ENCODE measurements at regions not wholly inside any gene's neighbourhood (a gene's known extent, or its start where the extent isn't known, plus 50 kb on each side); places are given as distances from the start of the nearest gene placed in this dataset.

- no peaks in the 10 kb centered on the region for H3K27me3 ChIP-seq (ENCODE audit: control insufficient read depth, insufficient read depth, low read length)
- WGBS (ENCODE audit: insufficient coverage, low lambda C conversion rate): no CpG with 5 or more reads among the region's 3 CpGs
- H3K36me3 ChIP-seq (ENCODE audit: control insufficient read depth, insufficient read depth, low read length): no peaks in the 10 kb centered on the region
- no peak overlapping the region for H3K27ac ChIP-seq (ENCODE audit: low read length)
- H3K4me3 ChIP-seq (ENCODE audit: low read length): no peak overlapping the region
- no peak for DNase-seq
- no peaks in the 10 kb centered on the region for H3K9me3 ChIP-seq (ENCODE audit: control insufficient read depth, low read depth, low read length)
- no peaks in the 10 kb centered on the region for H3K4me1 ChIP-seq (ENCODE audit: control insufficient read depth, insufficient read depth, low read length)
These were observed 282.9 kb downstream of the GPD2 start for GRCh38 chr2:156719036-156719435.

DNA sequence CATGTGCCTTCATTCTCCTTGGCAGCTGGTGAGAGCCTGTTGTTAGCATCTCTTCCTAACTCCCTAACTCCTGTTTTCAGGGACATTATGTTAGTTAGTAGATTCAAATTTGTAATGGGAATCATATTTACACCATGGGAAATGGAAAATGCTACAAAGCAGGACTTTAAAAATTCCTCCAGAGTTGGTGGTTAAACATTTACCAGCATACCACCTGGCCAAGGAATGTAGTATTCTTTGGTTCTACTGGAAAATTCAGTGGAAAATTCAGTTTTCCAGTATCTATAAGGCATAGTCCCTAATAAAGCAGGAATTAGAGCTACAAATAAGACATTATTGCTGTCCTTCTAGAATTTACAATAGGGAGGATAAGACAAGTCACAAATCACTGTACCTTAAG, 291.7 kb downstream of the GPD2 start:
- no peak for DNase-seq
- Histone ChIP-seq H3K4me1 (ENCODE audit: control insufficient read depth, insufficient read depth, low read length) (no peaks in the 10 kb centered on the region), H3K4me3 (ENCODE audit: low read length) (no peak overlapping the region)

GRCh38 chr2:156728328-156728727, 292.1 kb downstream of the GPD2 start:
- Histone ChIP-seq H3K27ac (ENCODE audit: low read length) (no peak overlapping the region), H3K36me3 (ENCODE audit: control insufficient read depth, insufficient read depth, low read length) (no peaks in the 10 kb centered on the region), H3K4me3 (ENCODE audit: low read length) (no peak overlapping the region), H3K4me1 (ENCODE audit: control insufficient read depth, insufficient read depth, low read length) (no peaks in the 10 kb centered on the region), H3K27me3 (ENCODE audit: control insufficient read depth, insufficient read depth, low read length) (no peaks in the 10 kb centered on the region), H3K9me3 (ENCODE audit: control insufficient read depth, low read depth, low read length) (peaks cover 3% of the 10 kb centered on the region)
- WGBS (ENCODE audit: insufficient coverage, low lambda C conversion rate): 67% methylated on average over 1 of the region's 2 CpGs
- DNase-seq: no peak

More for the DNA sequence above, 291.7 kb downstream of the GPD2 start:
- H3K27me3 ChIP-seq (ENCODE audit: control insufficient read depth, insufficient read depth, low read length): no peaks in the 10 kb centered on the region
- no peaks in the 10 kb centered on the region for H3K36me3 ChIP-seq (ENCODE audit: control insufficient read depth, insufficient read depth, low read length)
- H3K9me3 ChIP-seq (ENCODE audit: control insufficient read depth, low read depth, low read length): peaks cover 3% of the 10 kb centered on the region
- no peak overlapping the region for H3K27ac ChIP-seq (ENCODE audit: low read length)

DNA sequence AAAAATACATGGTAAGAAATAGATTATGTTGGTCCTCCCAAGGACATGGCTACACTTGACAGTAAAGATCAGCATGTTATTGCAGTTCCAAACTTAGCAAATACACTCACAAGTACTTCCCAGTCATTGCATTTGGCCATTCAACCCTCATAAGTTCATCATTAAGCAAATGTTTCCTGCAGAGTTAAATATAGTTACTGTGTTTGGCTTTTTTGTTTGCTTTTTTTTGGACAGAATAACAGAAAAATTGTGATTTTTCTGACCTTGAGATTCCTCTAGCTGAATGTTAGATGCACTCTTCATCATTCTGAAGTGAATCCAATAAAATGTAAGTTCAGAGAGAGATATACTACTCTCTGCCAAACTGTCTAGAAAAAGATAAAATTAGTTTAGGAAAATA, 295.3 kb downstream of the GPD2 start:
- no peaks in the 10 kb centered on the region for H3K27me3 ChIP-seq (ENCODE audit: control insufficient read depth, insufficient read depth, low read length)
- peaks cover 3% of the 10 kb centered on the region for H3K9me3 ChIP-seq (ENCODE audit: control insufficient read depth, low read depth, low read length)
- no peak overlapping the region for H3K4me3 ChIP-seq (ENCODE audit: low read length)
- H3K36me3 ChIP-seq (ENCODE audit: control insufficient read depth, insufficient read depth, low read length): no peaks in the 10 kb centered on the region
- no peaks in the 10 kb centered on the region for H3K4me1 ChIP-seq (ENCODE audit: control insufficient read depth, insufficient read depth, low read length)
- DNase-seq: no peak
- no peak overlapping the region for H3K27ac ChIP-seq (ENCODE audit: low read length)

- peaks cover 8% of the 10 kb centered on the region for H3K4me1 ChIP-seq (ENCODE audit: control insufficient read depth, insufficient read depth, low read length)
- no peak for DNase-seq
- H3K4me3 ChIP-seq (ENCODE audit: low read length): no peak overlapping the region
- no peaks in the 10 kb centered on the region for H3K27me3 ChIP-seq (ENCODE audit: control insufficient read depth, insufficient read depth, low read length)
- no peaks in the 10 kb centered on the region for H3K36me3 ChIP-seq (ENCODE audit: control insufficient read depth, insufficient read depth, low read length)
- H3K9me3 ChIP-seq (ENCODE audit: control insufficient read depth, low read depth, low read length): no peaks in the 10 kb centered on the region
- no peak overlapping the region for H3K27ac ChIP-seq (ENCODE audit: low read length)
- 90% methylated on average over 3 of the region's 4 CpGs for WGBS (ENCODE audit: insufficient coverage, low lambda C conversion rate)
These were observed 300.8 kb downstream of the GPD2 start for GRCh38 chr2:156736950-156737349.

- peak; percentile 42 to 70 for DNase-seq
- H3K27me3 ChIP-seq (ENCODE audit: control insufficient read depth, insufficient read depth, low read length): no peaks in the 10 kb centered on the region
- no peak overlapping the region for H3K4me3 ChIP-seq (ENCODE audit: low read length)
- H3K9me3 ChIP-seq (ENCODE audit: control insufficient read depth, low read depth, low read length): no peaks in the 10 kb centered on the region
- H3K36me3 ChIP-seq (ENCODE audit: control insufficient read depth, insufficient read depth, low read length): no peaks in the 10 kb centered on the region
- peaks cover 8% of the 10 kb centered on the region for H3K4me1 ChIP-seq (ENCODE audit: control insufficient read depth, insufficient read depth, low read length)
- peak overlapping the region; percentile 71 for H3K27ac ChIP-seq (ENCODE audit: low read length)
- WGBS (ENCODE audit: insufficient coverage, low lambda C conversion rate): 31% methylated on average over 2 of the region's 3 CpGs
These were observed 303.1 kb downstream of the GPD2 start for GRCh38 chr2:156739301-156739700.

- Histone ChIP-seq H3K4me3 (ENCODE audit: low read length) (no peak overlapping the region), H3K36me3 (ENCODE audit: control insufficient read depth, insufficient read depth, low read length) (no peaks in the 10 kb centered on the region), H3K9me3 (ENCODE audit: control insufficient read depth, low read depth, low read length) (no peaks in the 10 kb centered on the region), H3K27me3 (ENCODE audit: control insufficient read depth, insufficient read depth, low read length) (no peaks in the 10 kb centered on the region), H3K4me1 (ENCODE audit: control insufficient read depth, insufficient read depth, low read length) (no peaks in the 10 kb centered on the region), H3K27ac (ENCODE audit: low read length) (no peak overlapping the region)
- no peak for DNase-seq
- WGBS (ENCODE audit: insufficient coverage, low lambda C conversion rate): no CpG with 5 or more reads among the region's 2 CpGs
These were observed 309.4 kb downstream of the GPD2 start for GRCh38 chr2:156745619-156746018.

- no peaks in the 10 kb centered on the region for H3K9me3 ChIP-seq (ENCODE audit: control insufficient read depth, low read depth, low read length)
- no CpG with 5 or more reads among the region's 5 CpGs for WGBS (ENCODE audit: insufficient coverage, low lambda C conversion rate)
These were observed 312.0 kb downstream of the GPD2 start for GRCh38 chr2:156748221-156748620.

GRCh38 chr2:156752042-156752441, 315.9 kb downstream of the GPD2 start:
- Histone ChIP-seq H3K27me3 (ENCODE audit: control insufficient read depth, insufficient read depth, low read length) (no peaks in the 10 kb centered on the region), H3K36me3 (ENCODE audit: control insufficient read depth, insufficient read depth, low read length) (no peaks in the 10 kb centered on the region), H3K9me3 (ENCODE audit: control insufficient read depth, low read depth, low read length) (no peaks in the 10 kb centered on the region), H3K4me3 (ENCODE audit: low read length) (no peak overlapping the region), H3K4me1 (ENCODE audit: control insufficient read depth, insufficient read depth, low read length) (no peaks in the 10 kb centered on the region), H3K27ac (ENCODE audit: low read length) (no peak overlapping the region)
- WGBS (ENCODE audit: insufficient coverage, low lambda C conversion rate): 100% methylated on average over 1 of the region's 2 CpGs
- no peak for DNase-seq

More at GRCh38 chr2:156748221-156748620, 312.0 kb downstream of the GPD2 start:
- no peaks in the 10 kb centered on the region for H3K36me3 ChIP-seq (ENCODE audit: control insufficient read depth, insufficient read depth, low read length)
- H3K27ac ChIP-seq (ENCODE audit: low read length): no peak overlapping the region
- no peak overlapping the region for H3K4me3 ChIP-seq (ENCODE audit: low read length)
- no peaks in the 10 kb centered on the region for H3K27me3 ChIP-seq (ENCODE audit: control insufficient read depth, insufficient read depth, low read length)
- no peaks in the 10 kb centered on the region for H3K4me1 ChIP-seq (ENCODE audit: control insufficient read depth, insufficient read depth, low read length)
- DNase-seq: no peak

DNA sequence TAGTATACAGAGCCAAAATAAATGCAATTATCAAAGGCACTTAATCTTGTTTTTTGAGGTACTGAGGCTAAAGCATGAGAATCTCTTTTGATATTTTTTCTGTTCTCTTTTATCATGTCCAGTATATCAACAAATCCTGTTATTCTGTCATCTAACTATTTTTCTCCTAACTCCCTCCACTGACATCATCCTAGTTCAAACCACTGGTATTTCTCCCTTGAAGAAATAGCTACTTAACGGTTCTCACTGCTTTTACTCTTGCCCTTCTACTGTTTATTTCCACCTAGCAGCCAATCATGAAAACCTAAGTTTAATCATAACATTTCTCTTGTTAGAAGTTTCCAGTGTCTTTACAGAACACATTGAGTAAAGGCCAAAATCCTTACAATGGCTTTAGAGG, 317.6 kb downstream of the GPD2 start:
- Histone ChIP-seq H3K36me3 (ENCODE audit: control insufficient read depth, insufficient read depth, low read length) (no peaks in the 10 kb centered on the region), H3K4me3 (ENCODE audit: low read length) (no peak overlapping the region), H3K27ac (ENCODE audit: low read length) (no peak overlapping the region), H3K9me3 (ENCODE audit: control insufficient read depth, low read depth, low read length) (no peaks in the 10 kb centered on the region), H3K27me3 (ENCODE audit: control insufficient read depth, insufficient read depth, low read length) (no peaks in the 10 kb centered on the region), H3K4me1 (ENCODE audit: control insufficient read depth, insufficient read depth, low read length) (no peaks in the 10 kb centered on the region)
- no CpG with 5 or more reads among the region's 1 CpG for whole genome bisulfite sequencing (ENCODE audit: insufficient coverage, low lambda C conversion rate)
- no peak for DNase-seq

GRCh38 chr2:156756516-156756915, 320.3 kb downstream of the GPD2 start:
- Histone ChIP-seq H3K4me3 (ENCODE audit: low read length) (no peak overlapping the region), H3K9me3 (ENCODE audit: control insufficient read depth, low read depth, low read length) (peaks cover 3% of the 10 kb centered on the region)
- no peak for DNase-seq

More at GRCh38 chr2:156756516-156756915, 320.3 kb downstream of the GPD2 start:
- Histone ChIP-seq H3K4me1 (ENCODE audit: control insufficient read depth, insufficient read depth, low read length) (no peaks in the 10 kb centered on the region), H3K36me3 (ENCODE audit: control insufficient read depth, insufficient read depth, low read length) (no peaks in the 10 kb centered on the region), H3K27ac (ENCODE audit: low read length) (no peak overlapping the region), H3K27me3 (ENCODE audit: control insufficient read depth, insufficient read depth, low read length) (no peaks in the 10 kb centered on the region)

Measured in large intestine (tissue), 3 donors.